Kidney epithelial cell (primary cell): ENCODE measurements at regions not wholly inside any gene's neighbourhood (a gene's known extent, or its start where the extent isn't known, plus 50 kb on each side); places are given as distances from the start of the nearest gene placed in this dataset.
A peak's percentile ranks its signal among the peaks of the same experiment; 100 is the strongest.

Experiments used
- DNase-seq: peaks from one replicate; pipeline ENCODE4 v3.0.0-alpha.2; 2010; ENCODE audit warnings: low read depth
- H3K27me3 ChIP-seq: 2 replicates; pipeline ENCODE4 v1.6.0; 2011; ENCODE audit warnings: low read length; ENCODE audit not compliant: control insufficient read depth, insufficient read depth
- H3K36me3 ChIP-seq: 2 replicates; pipeline ENCODE4 v1.5.1; 2011; ENCODE audit warnings: low read length; ENCODE audit not compliant: control insufficient read depth, insufficient read depth
- H3K4me3 ChIP-seq: 2 replicates; pipeline ENCODE4 v1.5.1; 2011; ENCODE audit warnings: low read depth, mild to moderate bottlenecking, control low read depth, low read length
- CTCF ChIP-seq: IDR thresholded peaks from 2 replicates; pipeline ENCODE4 v1.5.1; 2011; ENCODE audit warnings: mild to moderate bottlenecking, moderate library complexity, low read length, control low read depth, inconsistent platforms; ENCODE audit not compliant: insufficient read depth, poor library complexity, severe bottlenecking

- no peak for DNase-seq
- Histone ChIP-seq H3K27me3 (no peaks in the 10 kb centered on the region), H3K4me3 (no peak overlapping the region), H3K36me3 (no peaks in the 10 kb centered on the region)
- TF ChIP-seq CTCF = no peak
Observed at GRCh38 chr4:128362760-128363159, 75.1 kb upstream of the PGRMC2 start.

GRCh38 chr4:128359422-128359821 is 71.8 kb upstream of the PGRMC2 start:
- no peak for DNase-seq
- TF ChIP-seq CTCF = no peak
- Histone ChIP-seq H3K27me3 (no peaks in the 10 kb centered on the region), H3K4me3 (no peak overlapping the region), H3K36me3 (no peaks in the 10 kb centered on the region)

- no peak for TF ChIP-seq CTCF
- no peaks in the 10 kb centered on the region for H3K36me3 ChIP-seq
- no peaks in the 10 kb centered on the region for H3K27me3 ChIP-seq
- no peak for DNase-seq
- H3K4me3 ChIP-seq = no peak overlapping the region
Observed at GRCh38 chr4:128358913-128359279, 71.3 kb upstream of the PGRMC2 start.

GRCh38 chr4:128358231-128358912 is 70.8 kb upstream of the PGRMC2 start:
- Histone ChIP-seq H3K36me3 (no peaks in the 10 kb centered on the region), H3K27me3 (no peaks in the 10 kb centered on the region), H3K4me3 (no peak overlapping the region)
- DNase-seq = no peak
- TF ChIP-seq CTCF = no peak

DNA sequence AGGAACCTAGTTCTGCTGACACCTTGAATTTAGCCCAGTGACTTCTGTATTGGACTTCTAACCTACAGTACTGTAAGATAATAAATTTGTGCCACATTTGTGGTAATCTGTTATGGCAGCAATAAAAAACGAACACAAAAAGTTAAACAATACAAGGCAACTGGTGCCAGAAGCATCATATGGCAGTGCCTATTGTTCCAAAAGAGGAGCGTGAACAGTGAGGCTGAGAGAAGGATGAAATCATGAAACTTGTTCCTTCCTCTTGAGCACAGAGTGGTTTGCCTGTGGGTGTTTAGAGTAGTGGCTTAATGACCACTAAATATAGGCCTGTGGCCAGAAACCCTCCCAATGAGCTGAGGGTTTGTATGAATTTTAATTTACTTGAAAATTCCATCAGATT is 69.7 kb upstream of the PGRMC2 start:
- Histone ChIP-seq H3K4me3 (no peak overlapping the region), H3K27me3 (no peaks in the 10 kb centered on the region), H3K36me3 (no peaks in the 10 kb centered on the region)
- DNase-seq = no peak
- no peak for TF ChIP-seq CTCF

GRCh38 chr4:128355305-128355704 is 67.7 kb upstream of the PGRMC2 start:
- H3K4me3 ChIP-seq = no peak overlapping the region
- no peak for TF ChIP-seq CTCF
- peak; percentile 79 for DNase-seq

More at GRCh38 chr4:128355305-128355704, 67.7 kb upstream of the PGRMC2 start:
- H3K27me3 ChIP-seq = no peaks in the 10 kb centered on the region
- no peaks in the 10 kb centered on the region for H3K36me3 ChIP-seq
